HCT116 (cell line): ENCODE measurements at regions not wholly inside any gene's neighbourhood (a gene's known extent, or its start where the extent isn't known, plus 50 kb on each side); places are given as distances from the start of the nearest gene placed in this dataset.

Experiments used
- CTCF ChIP-seq, 3 experiments: fragments of 200-600 bp in 1 of 3; sonication (generic) in 1 of 3; IDR thresholded peaks in 2 of 3; conservative IDR thresholded peaks in 1 of 3; 2 replicates each; pipeline ENCODE4 v1.5.1; 2012 to 2017; ENCODE audit warnings: low read depth in 2 of 3, low read length in 2 of 3, antibody characterized with exemption in 1 of 3, borderline replicate concordance in 1 of 3, control low read depth in 1 of 3, mild to moderate bottlenecking in 1 of 3, mixed read lengths in 1 of 3, mixed run types in 1 of 3, moderate library complexity in 1 of 3; ENCODE audit not compliant: insufficient read depth in 1 of 3
- YY1 ChIP-seq: IDR thresholded peaks from 2 replicates; pipeline ENCODE4 v1.6.1; 2011; ENCODE audit warnings: low read length, low read depth, moderate library complexity, mild to moderate bottlenecking; ENCODE audit not compliant: insufficient replicate concordance; ENCODE audit errors: extremely low read depth

DNA sequence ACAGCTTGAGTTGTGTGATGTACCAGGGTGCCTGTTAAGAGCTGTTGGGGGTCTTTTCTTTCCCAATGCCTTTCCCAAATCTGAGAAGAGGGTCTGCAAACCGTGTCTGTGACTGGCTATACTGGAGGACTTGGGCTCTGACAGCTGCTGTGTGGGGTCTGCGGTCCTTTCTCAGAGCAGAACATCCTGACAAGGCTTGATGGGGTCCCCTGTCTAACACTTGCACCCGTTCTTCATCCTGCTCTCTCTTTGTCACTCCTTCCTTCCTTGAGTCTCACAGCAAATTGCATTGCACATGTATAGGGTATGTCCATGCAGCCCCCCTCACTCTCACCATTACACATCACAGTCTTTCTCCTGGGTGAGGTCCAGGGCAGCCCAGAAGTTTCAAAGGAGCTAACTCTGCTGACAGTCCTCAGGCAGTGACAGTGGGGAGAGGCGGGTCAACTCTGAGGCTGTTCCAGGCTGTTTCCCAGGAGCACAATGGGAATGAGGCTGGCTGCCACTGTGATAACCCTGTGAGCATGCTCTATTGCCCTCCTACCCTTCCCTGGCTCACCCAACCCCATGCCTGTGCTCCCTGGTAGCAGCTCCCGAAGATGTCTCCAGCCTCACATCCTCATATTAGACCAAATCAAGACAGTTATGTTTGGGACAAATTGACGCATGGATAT is 163.2 kb upstream of the GGTLC1 start:
- TF ChIP-seq CTCF (IDR thresholded peaks at IDR 0.05 in 2 of 3, conservative IDR thresholded peaks at IDR 0.05 in 1 of 3; ENCODE audit: borderline replicate concordance in 1 of 3, insufficient read depth in 1 of 3, low read depth in 2 of 3, low read length in 2 of 3) (no peak), YY1 (no peak)
